ENCODE measurements at regions not wholly inside any gene's neighbourhood (a gene's known extent, or its start where the extent isn't known, plus 50 kb on each side); places are given as distances from the start of the nearest gene placed in this dataset.

GRCh38 chr4:162705130-162705803 lies 461.4 kb downstream of the NAF1 start:
- Histone ChIP-seq H3K4me1 (ENCODE audit: insufficient read depth, low read length) (no peaks in the 10 kb centered on the region), H3K4me3 (ENCODE audit: low read length in 2 of 2) (no peak overlapping the region), H3K9me3 (ENCODE audit: control insufficient read depth in 1 of 2, low read length in 2 of 2) (no peaks in the 10 kb centered on the region), H3K27me3 (ENCODE audit: insufficient read depth, low read length) (no peaks in the 10 kb centered on the region), H3K36me3 (ENCODE audit: insufficient read depth, low read length) (no peaks in the 10 kb centered on the region), H3K27ac (ENCODE audit: low read depth, low read length) (no peak overlapping the region)
- Mint-ChIP-seq H3K27ac (no peak overlapping the region), H3K27me3 (no peaks in the 10 kb centered on the region), H3K36me3 (no peaks in the 10 kb centered on the region), H3K4me3 (no peak overlapping the region), H3K9me3 (peaks cover 0 to 7% (median 0%) of the 10 kb centered on the region in 8 donors), H3K4me1 (no peaks in the 10 kb centered on the region)
- intact Hi-C loops (cut with micrococcal nuclease), result no loop called here
- ChIA-PET CTCF (ENCODE audit: partially characterized antibody) (no interaction called here), POLR2A (ENCODE audit: partially characterized antibody) (no interaction called here)
- no peak for DNase-seq

GRCh38 chr4:162700815-162701361 lies 465.8 kb downstream of the NAF1 start:
- no peaks in the 10 kb centered on the region for H3K27me3 ChIP-seq (ENCODE audit: insufficient read depth, low read length)
- POLR2A ChIA-PET (ENCODE audit: partially characterized antibody), result no interaction called here
- peaks cover 0 to 17% (median 3%) of the 10 kb centered on the region in 8 donors for H3K9me3 Mint-ChIP-seq
- no peak overlapping the region for H3K4me3 Mint-ChIP-seq
- no peaks in the 10 kb centered on the region for H3K36me3 ChIP-seq (ENCODE audit: insufficient read depth, low read length)
- peak overlapping the region in 1 of 7 donors; percentile 5 for H3K27ac Mint-ChIP-seq
- no peaks in the 10 kb centered on the region for H3K4me1 Mint-ChIP-seq
- DNase-seq, result no peak
- H3K4me1 ChIP-seq (ENCODE audit: insufficient read depth, low read length), result no peaks in the 10 kb centered on the region
- no peak overlapping the region for H3K27ac ChIP-seq (ENCODE audit: low read depth, low read length)
- H3K36me3 Mint-ChIP-seq, result no peaks in the 10 kb centered on the region
- no peaks in the 10 kb centered on the region for H3K27me3 Mint-ChIP-seq
- H3K9me3 ChIP-seq (ENCODE audit: control insufficient read depth in 1 of 2, low read length in 2 of 2), result no peaks in the 10 kb centered on the region
- H3K4me3 ChIP-seq (ENCODE audit: low read length in 2 of 2), result no peak overlapping the region
- CTCF ChIA-PET (ENCODE audit: partially characterized antibody), result no interaction called here
- intact Hi-C loops (cut with micrococcal nuclease), result no loop called here

- Mint-ChIP-seq H3K27me3 (no peaks in the 10 kb centered on the region), H3K4me1 (no peaks in the 10 kb centered on the region), H3K4me3 (no peak overlapping the region), H3K27ac (no peak overlapping the region), H3K36me3 (no peaks in the 10 kb centered on the region), H3K9me3 (peaks cover 0 to 17% (median 3%) of the 10 kb centered on the region in 8 donors)
- no peaks in the 10 kb centered on the region for H3K9me3 ChIP-seq (ENCODE audit: control insufficient read depth in 1 of 2, low read length in 2 of 2)
- H3K36me3 ChIP-seq (ENCODE audit: insufficient read depth, low read length), result no peaks in the 10 kb centered on the region
- intact Hi-C loops (cut with micrococcal nuclease), result no loop called here
- ChIA-PET POLR2A (ENCODE audit: partially characterized antibody) (no interaction called here), CTCF (ENCODE audit: partially characterized antibody) (no interaction called here)
- no peak for DNase-seq
- H3K4me1 ChIP-seq (ENCODE audit: insufficient read depth, low read length), result no peaks in the 10 kb centered on the region
- H3K4me3 ChIP-seq (ENCODE audit: low read length in 2 of 2), result no peak overlapping the region
- H3K27ac ChIP-seq (ENCODE audit: low read depth, low read length), result no peak overlapping the region
- no peaks in the 10 kb centered on the region for H3K27me3 ChIP-seq (ENCODE audit: insufficient read depth, low read length)
Observed at GRCh38 chr4:162700358-162700757, 466.3 kb downstream of the NAF1 start.

- H3K27me3 Mint-ChIP-seq, result no peaks in the 10 kb centered on the region
- no peak overlapping the region for H3K4me3 Mint-ChIP-seq
- no peaks in the 10 kb centered on the region for H3K36me3 Mint-ChIP-seq
- DNase-seq, result no peak
- H3K36me3 ChIP-seq (ENCODE audit: insufficient read depth, low read length), result no peaks in the 10 kb centered on the region
- H3K27me3 ChIP-seq (ENCODE audit: insufficient read depth, low read length), result no peaks in the 10 kb centered on the region
- H3K27ac ChIP-seq (ENCODE audit: low read depth, low read length), result no peak overlapping the region
- ChIA-PET POLR2A (ENCODE audit: partially characterized antibody) (no interaction called here), CTCF (ENCODE audit: partially characterized antibody) (no interaction called here)
- H3K4me1 Mint-ChIP-seq, result no peaks in the 10 kb centered on the region
- H3K9me3 Mint-ChIP-seq, result peaks cover 0 to 17% (median 3%) of the 10 kb centered on the region in 8 donors
- no peak overlapping the region for H3K4me3 ChIP-seq (ENCODE audit: low read length in 2 of 2)
- intact Hi-C loops (cut with micrococcal nuclease), result no loop called here
- H3K4me1 ChIP-seq (ENCODE audit: insufficient read depth, low read length), result no peaks in the 10 kb centered on the region
- H3K9me3 ChIP-seq (ENCODE audit: control insufficient read depth in 1 of 2, low read length in 2 of 2), result no peaks in the 10 kb centered on the region
- no peak overlapping the region for H3K27ac Mint-ChIP-seq
Observed at GRCh38 chr4:162699629-162700028, 467.1 kb downstream of the NAF1 start.

- Mint-ChIP-seq H3K27me3 (no peaks in the 10 kb centered on the region), H3K27ac (no peak overlapping the region), H3K4me1 (no peaks in the 10 kb centered on the region), H3K9me3 (peaks cover 0 to 5% (median 1%) of the 10 kb centered on the region in 8 donors), H3K36me3 (no peaks in the 10 kb centered on the region), H3K4me3 (no peak overlapping the region)
- intact Hi-C loops (cut with micrococcal nuclease), result no loop called here
- no peak for DNase-seq
- H3K27me3 ChIP-seq (ENCODE audit: insufficient read depth, low read length), result no peaks in the 10 kb centered on the region
- ChIA-PET CTCF (ENCODE audit: partially characterized antibody) (no interaction called here), POLR2A (ENCODE audit: partially characterized antibody) (no interaction called here)
- H3K27ac ChIP-seq (ENCODE audit: low read depth, low read length), result no peak overlapping the region
- H3K4me1 ChIP-seq (ENCODE audit: insufficient read depth, low read length), result no peaks in the 10 kb centered on the region
- H3K9me3 ChIP-seq (ENCODE audit: control insufficient read depth in 1 of 2, low read length in 2 of 2), result no peaks in the 10 kb centered on the region
- no peak overlapping the region for H3K4me3 ChIP-seq (ENCODE audit: low read length in 2 of 2)
- H3K36me3 ChIP-seq (ENCODE audit: insufficient read depth, low read length), result no peaks in the 10 kb centered on the region
Observed at GRCh38 chr4:162685410-162685809, 481.3 kb downstream of the NAF1 start.

GRCh38 chr4:162684998-162685397 lies 481.7 kb downstream of the NAF1 start:
- Histone ChIP-seq H3K4me1 (ENCODE audit: insufficient read depth, low read length) (no peaks in the 10 kb centered on the region), H3K36me3 (ENCODE audit: insufficient read depth, low read length) (no peaks in the 10 kb centered on the region), H3K27me3 (ENCODE audit: insufficient read depth, low read length) (no peaks in the 10 kb centered on the region), H3K27ac (ENCODE audit: low read depth, low read length) (no peak overlapping the region), H3K4me3 (ENCODE audit: low read length in 2 of 2) (no peak overlapping the region), H3K9me3 (ENCODE audit: control insufficient read depth in 1 of 2, low read length in 2 of 2) (no peaks in the 10 kb centered on the region)
- Mint-ChIP-seq H3K4me1 (no peaks in the 10 kb centered on the region), H3K9me3 (peaks cover 0 to 9% (median 1%) of the 10 kb centered on the region in 8 donors), H3K4me3 (no peak overlapping the region), H3K27me3 (no peaks in the 10 kb centered on the region), H3K36me3 (no peaks in the 10 kb centered on the region), H3K27ac (no peak overlapping the region)
- DNase-seq, result no peak
- ChIA-PET POLR2A (ENCODE audit: partially characterized antibody) (no interaction called here), CTCF (ENCODE audit: partially characterized antibody) (no interaction called here)
- intact Hi-C loops (cut with micrococcal nuclease), result no loop called here

- Histone ChIP-seq H3K9me3 (ENCODE audit: control insufficient read depth in 1 of 2, low read length in 2 of 2) (no peaks in the 10 kb centered on the region), H3K4me1 (ENCODE audit: insufficient read depth, low read length) (no peaks in the 10 kb centered on the region), H3K4me3 (ENCODE audit: low read length in 2 of 2) (no peak overlapping the region), H3K27ac (ENCODE audit: low read depth, low read length) (no peak overlapping the region), H3K36me3 (ENCODE audit: insufficient read depth, low read length) (no peaks in the 10 kb centered on the region), H3K27me3 (ENCODE audit: insufficient read depth, low read length) (no peaks in the 10 kb centered on the region)
- Mint-ChIP-seq H3K4me3 (no peak overlapping the region), H3K4me1 (no peaks in the 10 kb centered on the region), H3K36me3 (no peaks in the 10 kb centered on the region), H3K27ac (no peak overlapping the region), H3K9me3 (peaks cover 0 to 10% (median 1%) of the 10 kb centered on the region in 8 donors), H3K27me3 (no peaks in the 10 kb centered on the region)
- CTCF ChIA-PET (ENCODE audit: partially characterized antibody), result no interaction called here
- intact Hi-C loops (cut with micrococcal nuclease), result no loop called here
- no peak for DNase-seq
- POLR2A ChIA-PET (ENCODE audit: partially characterized antibody), result no interaction called here
Observed at GRCh38 chr4:162684371-162684700, 482.4 kb downstream of the NAF1 start.
